NCI-H2107 treated with DMSO at 0.1 percent for 48 hours (cell line): ENCODE measurements at regions not wholly inside any gene's neighbourhood (a gene's known extent, or its start where the extent isn't known, plus 50 kb on each side); places are given as distances from the start of the nearest gene placed in this dataset.

Source experiments
- DNase-seq: peaks from one replicate; lab custom pipeline; 2025; ENCODE audit not compliant: unreplicated experiment; lab: John Stamatoyannopoulos, UW

DNA sequence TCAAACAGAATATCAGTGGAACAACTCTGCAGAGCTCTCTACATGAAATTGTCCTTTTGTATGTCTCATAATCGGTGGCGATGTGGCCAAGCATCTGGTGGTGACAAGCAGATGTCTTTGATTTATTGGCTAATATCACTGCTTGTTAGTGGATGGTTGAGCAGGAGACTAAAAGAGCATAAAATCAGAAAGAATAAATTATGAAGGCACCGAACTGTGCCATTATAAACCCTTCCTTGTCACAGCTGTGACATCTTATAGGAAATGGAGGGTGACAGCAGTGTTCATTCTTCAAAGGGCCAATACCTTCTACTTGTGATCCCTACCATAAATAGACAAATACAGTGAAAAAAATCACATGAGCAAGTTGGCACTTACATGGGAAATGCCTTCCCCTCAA, 1404.3 kb downstream of the MAT2B start:
- DNase-seq: no peak

GRCh38 chr5:164921722-164922121, 1416.3 kb downstream of the MAT2B start:
- no peak for DNase-seq

DNA sequence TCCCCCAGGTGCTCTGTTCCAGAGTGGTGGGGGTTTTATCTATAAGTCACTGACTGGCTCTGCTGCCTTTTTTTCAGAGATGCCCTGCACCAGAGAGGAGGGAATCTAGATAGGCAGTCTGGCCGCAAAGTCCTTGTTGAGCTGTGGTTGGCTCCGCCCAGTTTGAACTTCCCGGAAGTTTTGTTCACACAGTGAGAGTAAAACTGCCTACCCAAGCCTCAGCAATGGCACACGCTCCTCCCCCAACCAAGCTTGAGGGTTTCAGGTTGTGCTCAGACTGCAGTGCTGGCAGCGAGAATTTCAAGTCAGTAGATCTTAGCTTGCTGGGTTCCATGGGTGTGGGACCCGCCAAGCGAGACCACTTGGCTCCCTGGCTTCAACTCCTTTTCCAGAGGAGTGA, 1428.6 kb downstream of the MAT2B start:
- no peak for DNase-seq

- no peak for DNase-seq
These were observed 1429.1 kb downstream of the MAT2B start for GRCh38 chr5:164934561-164934960.

DNA sequence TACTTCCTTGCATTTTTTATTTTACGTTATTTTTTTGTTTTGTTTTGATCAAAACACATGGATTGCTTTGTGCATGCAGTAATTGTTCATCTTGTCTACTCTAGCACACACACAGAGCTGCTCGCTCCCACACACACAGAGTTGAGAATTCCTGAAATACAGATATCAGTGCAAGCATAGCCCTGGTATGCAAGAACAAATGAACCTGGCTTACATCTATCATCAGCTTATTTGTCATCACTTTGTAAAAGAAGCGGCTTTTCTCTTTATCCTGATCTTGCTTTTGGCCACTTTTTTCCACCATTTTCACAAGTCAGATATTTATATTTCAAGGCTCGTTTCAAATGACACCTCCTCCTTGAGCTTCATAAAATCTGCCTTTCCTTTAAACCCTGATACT, 1435.7 kb downstream of the MAT2B start:
- DNase-seq: no peak

- DNase-seq: no peak
These were observed 1445.5 kb downstream of the MAT2B start for GRCh38 chr5:164950927-164951326.

DNA sequence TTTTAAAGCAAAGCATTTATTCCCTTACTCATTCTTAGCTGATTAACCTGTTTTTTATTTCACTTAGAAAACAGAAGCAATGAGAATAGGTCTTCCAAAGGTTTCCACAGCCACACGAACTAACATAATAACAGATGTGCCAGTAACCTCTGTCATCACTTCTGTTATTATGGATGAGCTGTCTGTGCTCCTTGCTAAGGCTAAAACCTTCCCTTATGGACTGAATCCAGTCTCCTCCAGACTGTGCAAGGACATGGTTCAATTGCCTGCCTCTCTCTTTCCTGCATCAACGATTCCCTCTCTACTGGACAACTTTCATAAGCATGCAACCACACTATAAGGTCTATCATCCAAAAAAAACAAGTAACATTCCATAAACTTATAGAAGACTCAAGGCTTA, 1446.2 kb downstream of the MAT2B start:
- no peak for DNase-seq

GRCh38 chr5:164958688-164959087, 1453.3 kb downstream of the MAT2B start:
- no peak for DNase-seq

DNA sequence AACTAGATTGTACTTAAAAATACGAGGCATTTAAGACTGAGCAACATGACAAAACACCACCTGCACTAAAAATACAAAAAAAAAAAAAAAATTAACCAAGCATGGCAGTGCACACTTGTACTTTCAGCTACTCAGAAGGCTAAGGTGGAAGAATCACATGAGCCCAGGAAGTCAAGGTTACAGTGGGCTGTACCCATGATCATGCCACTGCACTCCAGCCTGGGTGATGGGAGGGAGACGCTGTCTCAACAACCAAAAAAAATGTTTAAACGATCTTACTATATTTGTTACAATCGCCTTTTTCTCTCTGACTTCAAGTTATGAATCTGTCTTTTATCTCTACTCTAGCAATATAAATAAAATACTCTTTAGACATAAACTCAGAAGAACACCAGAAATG, 1454.3 kb downstream of the MAT2B start:
- DNase-seq: no peak

- no peak for DNase-seq
These were observed 1457.0 kb downstream of the MAT2B start for GRCh38 chr5:164962329-164962961.

DNA sequence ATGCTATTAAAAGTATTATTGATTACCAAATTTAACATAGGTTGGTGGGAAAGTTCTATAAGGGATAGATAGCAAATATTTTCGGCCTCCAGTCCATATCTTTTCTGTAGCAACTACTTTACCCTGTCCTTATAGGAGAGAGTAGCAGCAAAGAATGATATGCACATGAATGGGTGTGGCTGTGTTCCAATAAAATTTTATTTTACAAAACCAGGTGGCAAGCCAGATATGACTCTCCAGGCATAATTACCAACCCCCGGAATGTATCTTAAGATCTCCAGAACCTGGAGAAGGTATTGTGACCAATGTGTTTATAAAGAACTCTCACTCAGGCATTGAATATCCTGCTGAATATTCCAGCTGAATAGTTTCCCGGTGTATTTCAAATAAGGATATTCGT, 1461.2 kb downstream of the MAT2B start:
- no peak for DNase-seq

- DNase-seq: no peak
These were observed 1461.9 kb downstream of the MAT2B start for GRCh38 chr5:164967354-164967753.

DNA sequence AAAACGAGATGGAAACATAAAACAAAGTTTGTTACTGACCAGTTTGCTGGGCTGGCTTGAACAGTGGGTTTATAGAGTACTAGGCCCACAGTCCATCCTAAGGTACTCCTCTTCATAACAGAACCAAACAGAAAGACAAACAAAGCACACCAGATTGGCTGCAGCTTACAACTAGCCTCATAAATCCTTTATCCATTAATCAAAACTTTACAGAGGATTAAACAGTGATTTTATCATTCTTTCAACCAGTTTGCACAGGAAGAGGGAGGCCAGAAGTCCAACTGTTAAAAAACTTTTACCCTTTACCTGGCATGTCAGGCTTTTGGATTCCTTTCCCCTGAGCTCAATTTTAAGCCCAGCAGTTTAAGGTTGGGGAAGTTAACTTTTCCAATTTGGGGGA, 1467.6 kb downstream of the MAT2B start:
- DNase-seq: no peak

GRCh38 chr5:164975986-164976385, 1470.6 kb downstream of the MAT2B start:
- no peak for DNase-seq

DNA sequence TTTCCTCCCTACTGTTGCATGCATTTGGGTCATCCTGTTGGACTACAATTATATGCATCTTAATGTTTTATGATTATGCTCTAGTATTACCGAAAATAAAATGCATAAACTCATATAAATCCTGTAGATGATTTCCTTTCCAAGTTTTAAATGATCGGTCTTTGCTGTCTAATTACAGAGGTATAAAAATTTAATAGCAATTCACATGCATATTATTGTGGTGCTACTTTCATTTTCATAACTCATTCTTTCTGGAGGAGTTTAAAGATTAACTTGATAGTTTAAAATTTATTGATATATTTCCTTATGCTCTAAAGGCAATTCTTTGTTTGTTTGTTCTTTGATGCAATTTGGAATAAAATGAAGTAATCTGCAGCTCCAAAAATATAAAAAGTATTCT, 1475.1 kb downstream of the MAT2B start:
- DNase-seq: no peak

DNA sequence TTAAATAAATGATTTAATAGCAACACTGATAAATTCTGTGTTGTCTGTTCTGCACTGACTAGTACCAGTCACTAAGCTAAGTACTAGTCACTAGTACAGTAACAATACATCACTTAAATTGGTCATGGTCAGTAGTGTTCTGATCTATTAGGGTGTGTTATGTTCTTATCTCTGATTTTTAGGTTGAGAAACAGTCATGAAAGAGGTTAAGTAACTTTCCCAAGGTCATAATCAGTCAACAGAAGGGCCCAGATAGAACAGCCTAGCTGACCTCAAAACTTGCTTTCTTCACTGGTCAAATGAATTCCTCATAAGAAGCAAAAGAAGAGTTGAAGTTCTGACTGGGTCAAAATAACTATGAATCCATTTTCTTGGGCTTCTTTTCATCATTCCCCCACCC, 1492.7 kb downstream of the MAT2B start:
- DNase-seq: no peak

GRCh38 chr5:164998590-164998989, 1493.2 kb downstream of the MAT2B start:
- no peak for DNase-seq

- DNase-seq: no peak
These were observed 1495.2 kb downstream of the MAT2B start for GRCh38 chr5:165000479-165001190.

- no peak for DNase-seq
These were observed 1497.9 kb downstream of the MAT2B start for GRCh38 chr5:165003283-165003682.

GRCh38 chr5:165004175-165004574, 1498.8 kb downstream of the MAT2B start:
- no peak for DNase-seq

GRCh38 chr5:165014439-165014838, 1509.0 kb downstream of the MAT2B start:
- DNase-seq: no peak

DNA sequence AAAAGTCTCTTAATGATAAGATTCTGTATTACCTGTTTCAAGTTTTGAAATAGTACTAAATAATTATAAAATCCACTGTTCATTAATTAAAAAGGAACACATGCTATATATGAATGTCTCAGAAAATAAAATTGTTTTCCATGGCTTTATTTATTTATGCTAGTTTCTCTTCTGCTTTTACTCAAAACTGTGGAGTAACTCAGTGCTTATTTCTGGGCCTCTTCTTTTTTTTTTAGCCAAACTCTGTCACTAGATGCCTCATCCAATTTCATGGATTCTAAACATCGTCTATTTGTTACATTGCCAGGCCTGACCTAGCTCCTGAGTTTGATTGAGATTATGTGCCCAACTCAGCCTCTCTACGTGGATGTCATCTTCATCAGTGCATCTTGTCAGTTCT, 1509.7 kb downstream of the MAT2B start:
- no peak for DNase-seq

DNA sequence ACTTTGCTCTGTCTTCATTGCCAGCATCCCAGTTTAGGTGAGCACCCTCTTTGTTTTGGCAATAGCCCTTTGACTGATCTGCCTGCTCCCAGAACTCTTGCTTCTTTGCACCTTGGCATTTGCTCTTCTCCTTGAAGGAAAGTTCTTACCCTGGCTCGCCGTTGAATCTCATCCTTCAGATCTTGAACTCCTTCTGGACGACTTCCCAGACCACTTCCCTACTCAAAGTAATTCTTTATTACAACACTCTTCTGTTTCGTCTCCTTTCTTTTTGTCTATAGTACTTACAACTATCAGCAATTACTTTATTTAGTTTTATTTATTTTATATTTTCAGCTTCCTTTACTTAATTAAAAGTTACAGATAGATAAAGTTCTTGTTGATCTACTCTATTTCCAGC, 1510.1 kb downstream of the MAT2B start:
- DNase-seq: no peak
